ENCODE measurements at regions not wholly inside any gene's neighbourhood (a gene's known extent, or its start where the extent isn't known, plus 50 kb on each side); places are given as distances from the start of the nearest gene placed in this dataset.
"Not testable (repeated sequence)": the region's sequence is repeated elsewhere in the genome, so short reads cannot be mapped to it uniquely, and the experiment has no call there.

DNA sequence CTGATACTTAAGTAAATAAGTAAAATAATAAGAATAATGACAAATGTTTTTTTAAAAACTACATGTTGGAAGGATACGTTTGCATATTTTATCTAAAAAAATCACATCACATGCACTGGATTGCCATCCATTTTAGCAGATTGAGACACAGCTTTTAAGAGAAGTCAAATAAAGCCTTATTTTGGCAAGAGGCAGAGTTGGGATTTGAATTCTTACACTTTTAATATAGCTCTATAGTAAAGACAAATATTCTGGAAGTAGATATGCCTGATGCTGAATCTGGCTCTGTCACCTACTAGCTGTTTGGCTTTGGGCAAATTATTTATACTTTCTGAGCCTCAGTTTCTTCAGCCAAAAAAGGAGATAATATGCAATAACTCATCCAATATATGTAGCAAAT lies 386.4 kb downstream of the ETV1 start:
- H3K27ac ChIP-seq, result no peak overlapping the region
- no peak for TF ChIP-seq ZFX (IDR thresholded peaks at IDR 0.05; ENCODE audit: borderline replicate concordance)
- TF ChIP-seq, protein P1, sequence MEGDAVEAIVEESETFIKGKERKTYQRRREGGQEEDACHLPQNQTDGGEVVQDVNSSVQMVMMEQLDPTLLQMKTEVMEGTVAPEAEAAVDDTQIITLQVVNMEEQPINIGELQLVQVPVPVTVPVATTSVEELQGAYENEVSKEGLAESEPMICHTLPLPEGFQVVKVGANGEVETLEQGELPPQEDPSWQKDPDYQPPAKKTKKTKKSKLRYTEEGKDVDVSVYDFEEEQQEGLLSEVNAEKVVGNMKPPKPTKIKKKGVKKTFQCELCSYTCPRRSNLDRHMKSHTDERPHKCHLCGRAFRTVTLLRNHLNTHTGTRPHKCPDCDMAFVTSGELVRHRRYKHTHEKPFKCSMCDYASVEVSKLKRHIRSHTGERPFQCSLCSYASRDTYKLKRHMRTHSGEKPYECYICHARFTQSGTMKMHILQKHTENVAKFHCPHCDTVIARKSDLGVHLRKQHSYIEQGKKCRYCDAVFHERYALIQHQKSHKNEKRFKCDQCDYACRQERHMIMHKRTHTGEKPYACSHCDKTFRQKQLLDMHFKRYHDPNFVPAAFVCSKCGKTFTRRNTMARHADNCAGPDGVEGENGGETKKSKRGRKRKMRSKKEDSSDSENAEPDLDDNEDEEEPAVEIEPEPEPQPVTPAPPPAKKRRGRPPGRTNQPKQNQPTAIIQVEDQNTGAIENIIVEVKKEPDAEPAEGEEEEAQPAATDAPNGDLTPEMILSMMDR (IDR thresholded peaks at IDR 0.05), result no peak

DNA sequence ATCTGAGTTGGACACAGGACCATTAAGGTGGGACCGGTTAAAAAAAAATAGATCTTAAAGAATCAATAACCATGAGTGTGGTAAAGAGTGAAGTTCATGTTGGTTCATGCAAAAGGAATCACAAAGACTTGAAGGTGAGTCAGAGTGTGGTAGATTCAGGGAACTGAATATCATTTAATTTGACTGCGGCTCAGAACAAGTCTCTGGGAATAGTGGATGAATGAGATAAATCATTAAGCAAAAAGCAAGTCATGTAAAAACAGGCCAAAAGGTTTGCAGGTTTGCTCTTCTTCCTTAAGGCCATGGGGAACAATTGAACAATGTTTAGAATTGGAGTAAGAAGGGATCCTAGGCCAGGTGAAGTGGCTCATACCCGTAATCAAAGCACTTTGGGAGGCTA lies 385.8 kb downstream of the ETV1 start:
- H3K27ac ChIP-seq, result no peak overlapping the region
- TF ChIP-seq, protein P1 (IDR thresholded peaks at IDR 0.05), result no peak
- TF ChIP-seq ZFX (IDR thresholded peaks at IDR 0.05; ENCODE audit: borderline replicate concordance), result no peak

DNA sequence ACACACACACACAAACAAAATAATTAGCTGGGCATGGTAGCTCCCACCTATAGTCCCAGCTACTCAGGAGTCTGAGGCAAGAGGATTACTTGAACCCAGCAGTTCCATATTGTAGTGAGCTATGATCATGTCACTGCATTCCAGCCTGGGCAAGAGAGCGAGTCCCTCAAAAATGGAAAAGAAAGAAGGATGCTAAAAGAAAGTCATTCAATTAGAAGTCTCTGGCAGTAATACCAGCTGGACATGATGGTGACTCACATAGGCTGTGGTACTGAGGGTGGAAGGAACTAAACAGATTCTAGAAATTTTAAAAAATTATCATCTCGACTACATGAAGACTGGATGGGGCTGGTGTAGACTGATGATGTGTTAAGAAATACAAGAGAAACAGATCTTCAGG lies 385.3 kb downstream of the ETV1 start:
- no peak overlapping the region for H3K27ac ChIP-seq
- no peak for TF ChIP-seq ZFX (IDR thresholded peaks at IDR 0.05; ENCODE audit: borderline replicate concordance)
- TF ChIP-seq, protein P1 (IDR thresholded peaks at IDR 0.05), result no peak

DNA sequence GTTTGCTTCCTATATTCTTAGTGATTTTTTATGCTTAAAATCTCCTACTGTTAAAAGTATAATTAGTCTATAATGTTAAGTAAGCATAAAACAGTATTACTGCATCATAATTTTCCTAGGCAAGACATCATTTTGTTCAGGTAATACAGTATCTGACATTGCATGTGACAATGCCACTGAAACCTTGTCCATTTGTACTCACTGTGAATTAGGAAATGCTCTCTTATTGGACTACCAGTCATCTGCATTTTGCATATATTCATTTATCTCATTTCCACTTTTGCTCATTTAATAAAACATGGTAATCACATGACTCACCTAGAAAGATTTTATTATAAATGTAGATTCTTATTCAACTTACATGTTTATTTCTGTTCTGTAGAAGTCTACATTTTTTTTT lies 379.1 kb downstream of the ETV1 start:
- H3K27ac ChIP-seq, result no peak overlapping the region
- TF ChIP-seq ZFX (IDR thresholded peaks at IDR 0.05; ENCODE audit: borderline replicate concordance), result no peak
- TF ChIP-seq, protein P1 (IDR thresholded peaks at IDR 0.05), result no peak

DNA sequence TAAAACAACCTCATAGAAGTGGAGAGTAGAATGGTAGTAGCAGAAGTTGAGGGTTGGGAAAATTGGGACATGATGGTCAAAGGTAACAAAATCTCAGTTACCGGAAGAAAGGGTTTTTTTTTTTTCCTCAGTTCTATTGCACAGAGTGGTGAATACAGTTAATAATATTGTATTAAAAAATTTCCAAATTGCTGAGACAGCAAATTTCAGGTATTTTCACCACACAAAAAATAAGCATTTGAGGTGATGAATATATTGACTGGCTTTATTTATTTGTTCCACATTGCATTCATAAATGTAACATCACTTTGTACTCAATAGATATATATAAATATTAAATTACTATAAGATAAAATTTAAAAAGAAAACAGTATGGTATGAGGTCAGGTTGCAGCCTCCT lies 373.8 kb downstream of the ETV1 start:
- TF ChIP-seq, protein P1 (IDR thresholded peaks at IDR 0.05), result no peak
- no peak for TF ChIP-seq ZFX (IDR thresholded peaks at IDR 0.05; ENCODE audit: borderline replicate concordance)
- no peak overlapping the region for H3K27ac ChIP-seq

DNA sequence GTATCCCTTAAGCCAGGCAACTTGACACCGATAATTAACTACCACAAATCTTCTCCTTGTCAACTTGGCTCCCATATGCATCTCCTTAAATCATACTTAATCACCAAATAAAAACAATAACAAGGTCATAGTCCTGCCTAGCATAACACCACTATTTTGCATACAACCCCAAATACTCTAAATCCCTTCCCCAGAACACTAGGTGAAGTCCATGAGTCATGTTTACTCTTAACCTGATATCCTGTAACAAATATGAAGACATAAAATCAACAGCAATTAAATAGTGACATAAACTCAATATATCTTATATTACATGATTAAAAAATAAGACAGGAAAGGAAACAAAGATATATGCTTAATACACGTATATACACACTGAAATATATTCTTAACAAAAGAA lies 362.0 kb downstream of the ETV1 start:
- TF ChIP-seq ZFX (IDR thresholded peaks at IDR 0.05; ENCODE audit: borderline replicate concordance), result no peak
- TF ChIP-seq, protein P1 (IDR thresholded peaks at IDR 0.05), result no peak
- H3K27ac ChIP-seq, result no peak overlapping the region

DNA sequence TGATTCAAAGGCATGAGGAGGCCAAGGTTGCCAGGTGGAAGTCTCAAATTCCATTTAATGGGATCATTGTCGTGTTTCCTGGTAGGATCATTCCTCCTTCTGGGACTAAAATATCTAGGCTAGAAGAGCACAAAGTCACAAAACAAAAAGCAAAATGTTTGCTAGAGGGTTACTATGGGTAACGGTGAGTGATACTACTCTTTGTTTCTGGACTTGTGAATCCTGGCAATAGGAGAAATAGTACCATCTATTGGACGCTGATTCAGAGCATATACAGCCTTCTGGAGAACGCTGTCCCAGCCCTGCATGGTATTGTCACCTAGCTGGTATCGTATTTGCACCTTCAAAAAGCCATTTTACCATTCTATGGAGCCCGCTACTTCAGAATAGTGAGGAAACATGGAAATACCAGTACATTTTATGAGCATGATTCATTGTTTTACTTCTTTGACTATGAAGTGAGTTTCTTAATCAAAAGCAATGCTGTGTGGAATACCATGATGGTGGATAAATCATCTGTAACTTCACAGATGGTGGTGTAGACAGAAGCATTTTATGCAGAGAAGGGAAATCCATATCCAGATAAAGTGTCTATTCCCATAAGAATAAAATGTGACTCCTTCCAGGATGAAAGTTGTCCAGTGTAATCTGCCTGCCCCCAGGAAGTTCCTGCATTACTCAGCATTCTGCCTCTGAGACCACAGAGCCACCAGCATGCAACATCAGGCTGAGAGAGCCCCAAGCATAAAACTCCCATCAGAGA lies 361.0 kb downstream of the ETV1 start:
- H3K27ac ChIP-seq, result no peak overlapping the region
- TF ChIP-seq, protein P1 (IDR thresholded peaks at IDR 0.05), result no peak
- TF ChIP-seq ZFX (IDR thresholded peaks at IDR 0.05; ENCODE audit: borderline replicate concordance), result no peak

DNA sequence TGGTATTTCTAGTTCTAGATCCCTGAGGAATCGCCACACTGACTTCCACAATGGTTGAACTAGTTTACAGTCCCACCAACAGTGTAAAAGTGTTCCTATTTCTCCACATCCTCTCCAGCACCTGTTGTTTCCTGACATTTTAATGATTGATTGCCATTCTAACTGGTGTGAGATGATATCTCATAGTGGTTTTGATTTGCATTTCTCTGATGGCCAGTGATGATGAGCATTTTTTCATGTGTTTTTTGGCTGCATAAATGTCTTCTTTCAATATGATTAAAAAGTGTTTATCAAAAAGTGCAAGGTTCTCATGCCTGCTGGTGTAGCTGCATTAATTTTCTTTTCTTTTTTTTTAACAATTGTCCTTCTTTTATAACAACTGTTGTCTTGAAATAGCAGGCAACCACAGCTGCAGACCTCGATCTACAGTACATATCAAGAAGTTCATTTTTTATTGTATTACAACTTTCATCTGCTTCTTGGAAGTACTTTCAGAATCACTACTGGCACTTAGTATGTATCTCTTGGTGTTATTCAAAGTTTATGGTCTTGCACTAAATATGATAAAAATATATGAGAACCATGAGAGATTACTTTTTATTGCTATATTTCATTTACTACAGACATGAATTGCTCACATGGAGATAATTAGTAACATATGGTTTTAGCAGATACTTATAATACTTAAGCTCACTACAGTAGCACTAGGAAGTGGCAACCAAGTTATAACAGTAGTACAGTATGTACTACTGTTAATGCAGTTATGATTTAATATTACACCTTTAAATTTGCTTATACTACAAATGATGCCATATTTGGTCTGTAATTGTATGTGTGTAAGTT lies 358.0 kb downstream of the ETV1 start:
- not testable (repeated sequence) for H3K27ac ChIP-seq

All from 22Rv1 (cell line).